PC-3 (cell line): ENCODE measurements at regions not wholly inside any gene's neighbourhood (a gene's known extent, or its start where the extent isn't known, plus 50 kb on each side); places are given as distances from the start of the nearest gene placed in this dataset.

ENCODE experiments used
- ATAC-seq: fragments of 200-7000 bp; cut with Tn5 transposase; 2 replicates; pipeline ENCODE4 v1.9.1; 2020; ENCODE audit warnings: mild to moderate bottlenecking, moderate library complexity
- BruUV-seq: library from RNA; stranded (reverse); fragments of 400-500 nt; replicated peaks from 2 replicates; lab custom pipeline; 2021; lab: Mats Ljungman, UMichigan
- CTCF ChIA-PET: fragments of 300-600 bp; sonication (Branson Sonifier 250); formaldehyde crosslinking; loops from one replicate; lab custom pipeline; 2022; ENCODE audit warnings: antibody characterized with exemption; lab: Charles Lee
- POLR2A ChIA-PET: fragments of 300-600 bp; sonication (Branson Sonifier 250); formaldehyde crosslinking; loops from one replicate; lab custom pipeline; 2022; ENCODE audit warnings: antibody characterized with exemption; ENCODE audit not compliant: unreplicated experiment; lab: Charles Lee
- DNase-seq: peaks from one replicate; pipeline ENCODE4 v3.0.0-alpha.2; 2015
- H2AFZ ChIP-seq: fragments of 300-600 bp; sonication (generic); 2 replicates; pipeline ENCODE4 v1.6.0; 2016; ENCODE audit warnings: antibody characterized with exemption, low read length
- H3F3A ChIP-seq: fragments of 300-600 bp; sonication (generic); one replicate; pipeline ENCODE4 v1.6.0; 2017; ENCODE audit warnings: antibody characterized with exemption, low read length, control low read depth, mild to moderate bottlenecking; ENCODE audit not compliant: unreplicated experiment
- H3K27ac ChIP-seq: fragments of 300-600 bp; sonication (generic); 2 replicates; pipeline ENCODE4 v1.5.1; 2016; ENCODE audit warnings: mild to moderate bottlenecking, low read length
- H3K27me3 ChIP-seq: fragments of 300-600 bp; sonication (generic); 2 replicates; pipeline ENCODE4 v1.6.1; 2016; ENCODE audit warnings: low read length, mixed read lengths
- H3K36me3 ChIP-seq: fragments of 300-600 bp; sonication (generic); 2 replicates; pipeline ENCODE4 v1.6.1; 2016; ENCODE audit warnings: low read depth, mixed run types, low read length, mixed read lengths
- H3K4me1 ChIP-seq: fragments of 300-600 bp; sonication (generic); 2 replicates; pipeline ENCODE4 v1.5.1; 2016; ENCODE audit warnings: low read length; ENCODE audit not compliant: insufficient read depth
- H3K4me2 ChIP-seq: fragments of 300-600 bp; sonication (generic); 2 replicates; pipeline ENCODE4 v1.6.0; 2016; ENCODE audit warnings: low read length
- H3K4me3 ChIP-seq: fragments of 300-600 bp; sonication (generic); 2 replicates; pipeline ENCODE4 v1.5.1; 2016; ENCODE audit warnings: mild to moderate bottlenecking, low read length, mixed read lengths
- H3K79me2 ChIP-seq: fragments of 300-600 bp; sonication (generic); 2 replicates; pipeline ENCODE4 v1.6.1; 2017; ENCODE audit warnings: low read length, mixed read lengths
- H3K9ac ChIP-seq: fragments of 300-600 bp; sonication (generic); 2 replicates; pipeline ENCODE4 v1.6.0; 2016; ENCODE audit warnings: mild to moderate bottlenecking, low read length
- H3K9me2 ChIP-seq: fragments of 300-600 bp; sonication (generic); replicated peaks from 2 replicates; pipeline ENCODE4 v1.6.1; 2016; ENCODE audit warnings: mixed run types, low read length, mixed read lengths
- H3K9me3 ChIP-seq: fragments of 300-600 bp; sonication (generic); 2 replicates; pipeline ENCODE4 v1.6.1; 2016; ENCODE audit warnings: low read length, mixed read lengths
- H4K20me1 ChIP-seq: fragments of 300-600 bp; sonication (generic); 2 replicates; pipeline ENCODE4 v1.6.1; 2016; ENCODE audit warnings: low read length, mixed read lengths
- EZH2 ChIP-seq: fragments of 300-600 bp; sonication (generic); IDR thresholded peaks from one replicate; pipeline ENCODE4 v1.6.1; 2017; ENCODE audit warnings: antibody characterized with exemption, mild to moderate bottlenecking, low read length; ENCODE audit not compliant: unreplicated experiment
- EZH2phosphoT487 ChIP-seq: fragments of 300-600 bp; sonication (generic); IDR thresholded peaks from 2 replicates; pipeline ENCODE4 v1.6.1; 2018; ENCODE audit warnings: mild to moderate bottlenecking, antibody characterized with exemption, low read length, borderline replicate concordance
- intact Hi-C: fragments of 100-400 bp; cut with micrococcal nuclease; formaldehyde crosslinking; loops from 2 replicates; pipeline ENCODE4 v1.9.0; 2023
- TF ChIP-seq, protein P1 (sequence below): fragments of 300-600 bp; sonication (generic); conservative IDR thresholded peaks from 2 replicates; pipeline ENCODE4 v1.5.1; 2017; ENCODE audit warnings: antibody characterized with exemption, low read depth, mild to moderate bottlenecking, low read length

DNA sequence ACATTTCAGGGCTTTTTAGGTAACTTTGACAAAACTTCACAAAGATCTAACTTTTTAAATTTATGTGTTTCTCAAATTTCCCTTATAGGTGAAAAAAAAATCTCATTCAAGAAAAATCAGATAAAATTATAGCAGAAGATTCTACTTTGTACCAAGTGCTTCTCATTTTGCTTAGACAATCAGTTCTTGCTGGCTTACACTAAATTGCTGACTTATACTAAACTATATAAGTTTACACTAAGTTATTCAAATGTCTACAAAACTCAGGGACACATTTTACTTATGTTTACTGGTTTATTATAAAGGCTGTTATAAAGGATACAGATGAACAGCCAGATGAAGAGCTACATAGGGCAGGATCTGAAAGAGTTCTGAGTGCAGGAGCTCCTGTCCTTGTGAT is 195.1 kb downstream of the ZPLD1 start:
- BruUV-seq = no TSS peak
- H3K9me2 ChIP-seq = no peaks in the 10 kb centered on the region
- ATAC-seq (no peak), DNase-seq (no peak)
- H4K20me1 ChIP-seq = no peaks in the 10 kb centered on the region
- no peak overlapping the region for H3K27ac ChIP-seq
- H3K4me3 ChIP-seq = no peak overlapping the region
- H3K9me3 ChIP-seq = no peaks in the 10 kb centered on the region
- TF ChIP-seq EZH2phosphoT487 = no peak
- TF ChIP-seq, protein P1, sequence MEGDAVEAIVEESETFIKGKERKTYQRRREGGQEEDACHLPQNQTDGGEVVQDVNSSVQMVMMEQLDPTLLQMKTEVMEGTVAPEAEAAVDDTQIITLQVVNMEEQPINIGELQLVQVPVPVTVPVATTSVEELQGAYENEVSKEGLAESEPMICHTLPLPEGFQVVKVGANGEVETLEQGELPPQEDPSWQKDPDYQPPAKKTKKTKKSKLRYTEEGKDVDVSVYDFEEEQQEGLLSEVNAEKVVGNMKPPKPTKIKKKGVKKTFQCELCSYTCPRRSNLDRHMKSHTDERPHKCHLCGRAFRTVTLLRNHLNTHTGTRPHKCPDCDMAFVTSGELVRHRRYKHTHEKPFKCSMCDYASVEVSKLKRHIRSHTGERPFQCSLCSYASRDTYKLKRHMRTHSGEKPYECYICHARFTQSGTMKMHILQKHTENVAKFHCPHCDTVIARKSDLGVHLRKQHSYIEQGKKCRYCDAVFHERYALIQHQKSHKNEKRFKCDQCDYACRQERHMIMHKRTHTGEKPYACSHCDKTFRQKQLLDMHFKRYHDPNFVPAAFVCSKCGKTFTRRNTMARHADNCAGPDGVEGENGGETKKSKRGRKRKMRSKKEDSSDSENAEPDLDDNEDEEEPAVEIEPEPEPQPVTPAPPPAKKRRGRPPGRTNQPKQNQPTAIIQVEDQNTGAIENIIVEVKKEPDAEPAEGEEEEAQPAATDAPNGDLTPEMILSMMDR = no peak
- no peak for TF ChIP-seq EZH2
- ChIA-PET POLR2A (no interaction called here), CTCF (no interaction called here)
- no peaks in the 10 kb centered on the region for H3K36me3 ChIP-seq
- H3K9ac ChIP-seq = no peak overlapping the region
- no peak overlapping the region for H3K4me2 ChIP-seq
- H3K27me3 ChIP-seq = peaks cover 3% of the 10 kb centered on the region; the same call in 1 of the 2 replicates
- no peaks in the 10 kb centered on the region for H3F3A ChIP-seq
- no peaks in the 10 kb centered on the region for H3K79me2 ChIP-seq
- H3K4me1 ChIP-seq = no peaks in the 10 kb centered on the region
- H2AFZ ChIP-seq = no peak overlapping the region
- intact Hi-C loops = no loop called here

DNA sequence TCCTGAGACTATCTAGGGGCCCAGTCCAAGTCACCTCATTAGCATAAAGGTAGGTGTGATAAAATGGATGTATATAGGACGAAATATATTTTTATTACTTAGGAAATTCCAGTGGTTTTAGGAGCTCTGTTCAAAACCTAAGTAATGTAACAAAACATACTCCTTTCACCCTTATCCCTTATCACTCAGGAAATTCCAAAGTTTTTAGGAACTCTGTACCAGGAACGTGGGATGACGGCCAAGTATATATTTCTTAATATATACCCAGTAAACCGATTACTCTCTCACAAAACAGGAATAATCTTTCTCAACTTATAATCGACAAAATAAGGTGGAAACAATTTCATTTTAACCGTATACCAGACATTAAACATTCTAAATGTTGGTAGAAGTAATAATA is 195.7 kb downstream of the ZPLD1 start:
- POLR2A ChIA-PET = no interaction called here
- H3K9me3 ChIP-seq = no peaks in the 10 kb centered on the region

DNA sequence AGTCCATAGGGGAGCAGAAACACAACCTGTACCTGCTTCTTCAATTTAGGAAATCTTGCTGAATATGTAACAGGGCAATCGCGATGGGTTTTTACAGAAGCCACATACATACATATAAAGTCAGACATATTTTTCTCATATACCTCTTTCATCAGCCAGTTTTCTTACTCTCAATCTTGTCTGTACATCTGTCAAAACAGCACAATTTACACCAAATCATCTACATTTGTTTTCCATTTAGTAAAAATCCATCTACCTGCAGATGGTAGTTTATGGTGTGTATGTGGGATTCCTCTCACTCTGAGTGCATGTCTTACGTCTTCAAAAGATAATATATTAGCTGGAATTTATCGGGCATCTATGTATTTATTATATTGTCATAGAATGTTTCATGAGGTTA is 208.7 kb downstream of the ZPLD1 start:
- H3K4me3 ChIP-seq = no peak overlapping the region

More for the DNA sequence above, 195.7 kb downstream of the ZPLD1 start:
- DNase-seq = no peak
- Histone ChIP-seq H3K36me3 (no peaks in the 10 kb centered on the region), H3K27ac (no peak overlapping the region), H4K20me1 (no peaks in the 10 kb centered on the region), H3K79me2 (no peaks in the 10 kb centered on the region), H3K9me2 (no peaks in the 10 kb centered on the region), H3K9ac (no peak overlapping the region), H2AFZ (no peak overlapping the region), H3F3A (no peaks in the 10 kb centered on the region), H3K27me3 (peaks cover 3% of the 10 kb centered on the region; the same call in 1 of the 2 replicates), H3K4me2 (no peak overlapping the region), H3K4me1 (no peaks in the 10 kb centered on the region), H3K4me3 (no peak overlapping the region)
- no peak for ATAC-seq
- CTCF ChIA-PET = no interaction called here
- no TSS peak for BruUV-seq
- TF ChIP-seq EZH2phosphoT487 (no peak), EZH2 (no peak)
- TF ChIP-seq, protein P1 = no peak
- intact Hi-C loops = no loop called here

More for the DNA sequence above, 208.7 kb downstream of the ZPLD1 start:
- Histone ChIP-seq H3K4me2 (no peak overlapping the region), H3K27ac (no peak overlapping the region), H3K27me3 (peaks cover 28% of the 10 kb centered on the region), H3K9me2 (no peaks in the 10 kb centered on the region), H3K9ac (no peak overlapping the region), H3K36me3 (no peaks in the 10 kb centered on the region), H3F3A (no peaks in the 10 kb centered on the region), H2AFZ (no peak overlapping the region), H3K4me1 (no peaks in the 10 kb centered on the region), H3K79me2 (no peaks in the 10 kb centered on the region), H3K9me3 (no peaks in the 10 kb centered on the region), H4K20me1 (no peaks in the 10 kb centered on the region)
- ChIA-PET CTCF (no interaction called here), POLR2A (no interaction called here)
- ATAC-seq = no peak
- intact Hi-C loops = no loop called here
- BruUV-seq = no TSS peak
- no peak for TF ChIP-seq EZH2
- no peak for TF ChIP-seq EZH2phosphoT487
- TF ChIP-seq, protein P1 = no peak
- no peak for DNase-seq
